H1 (cell line): ENCODE measurements at regions not wholly inside any gene's neighbourhood (a gene's known extent, or its start where the extent isn't known, plus 50 kb on each side); places are given as distances from the start of the nearest gene placed in this dataset.

Source experiments
- CTCF ChIA-PET: fragments of 300-600 bp; sonication (Branson Sonifier 250); formaldehyde crosslinking; loops from one replicate; lab custom pipeline; 2021; ENCODE audit not compliant: partially characterized antibody; lab: Charles Lee
- POLR2A ChIA-PET: fragments of 300-600 bp; sonication (Branson Sonifier 250); formaldehyde crosslinking; loops from one replicate; lab custom pipeline; 2021; ENCODE audit warnings: inconsistent platforms; ENCODE audit not compliant: partially characterized antibody; lab: Charles Lee
- DNase-seq, 2 experiments: peaks; one replicate each; pipeline versions ENCODE4 v3.0.0 to v3.0.0-alpha.2; 2010 to 2022; ENCODE audit warnings: low spot score in 2 of 2, low read depth in 1 of 2, mixed read lengths in 1 of 2
- FAIRE-seq: peaks from 2 replicates; lab custom pipeline; 2011; peaks lifted over from hg19 to GRCh38; lab: Jason Lieb, UNC
- H2AFZ ChIP-seq: 2 replicates; pipeline ENCODE4 v1.8.1; 2012; ENCODE audit warnings: low read length, inconsistent platforms
- H2AK5ac ChIP-seq: 2 replicates; pipeline ENCODE4 v1.6.1; 2013; ENCODE audit warnings: low read depth, low read length
- H2BK120ac ChIP-seq: replicated peaks from 2 replicates; pipeline ENCODE3; 2013; ENCODE audit warnings: low read depth, low read length, inconsistent platforms
- H2BK12ac ChIP-seq: 2 replicates; pipeline ENCODE4 v1.6.1; 2013; ENCODE audit warnings: low read depth, low read length
- H2BK15ac ChIP-seq: 2 replicates; pipeline ENCODE4 v1.6.1; 2013; ENCODE audit warnings: low read length
- H2BK20ac ChIP-seq: 2 replicates; pipeline ENCODE4 v1.6.1; 2013; ENCODE audit warnings: low read length
- H2BK5ac ChIP-seq: 2 replicates; pipeline ENCODE4 v1.6.1; 2013; ENCODE audit warnings: low read depth, low read length
- H3K14ac ChIP-seq: 2 replicates; pipeline ENCODE4 v1.6.1; 2013; ENCODE audit warnings: inconsistent platforms; ENCODE audit not compliant: insufficient read length
- H3K18ac ChIP-seq: 2 replicates; pipeline ENCODE4 v1.6.1; 2013; ENCODE audit warnings: low read length; ENCODE audit errors: extremely low read depth
- H3K23ac ChIP-seq: 2 replicates; pipeline ENCODE4 v1.6.1; 2013; ENCODE audit warnings: inconsistent platforms; ENCODE audit not compliant: insufficient read length
- H3K23me2 ChIP-seq: 2 replicates; pipeline ENCODE4 v1.6.1; 2013; ENCODE audit warnings: low read depth, low read length
- H3K27ac ChIP-seq: 2 replicates; pipeline ENCODE4 v1.6.1; 2011; ENCODE audit warnings: low read depth, low read length, inconsistent platforms
- H3K27me3 ChIP-seq, 4 experiments: replicated peaks in 1 of 4; 1 replicate in 1 of 4; 2 replicates in 3 of 4; pipeline versions ENCODE4 v1.6.1 to v1.8.1; 2011 to 2013; ENCODE audit warnings: low read length in 3 of 4, mild to moderate bottlenecking in 3 of 4, inconsistent platforms in 2 of 4, mixed read lengths in 2 of 4, moderate library complexity in 1 of 4; ENCODE audit not compliant: control insufficient read depth in 3 of 4, insufficient read depth in 3 of 4; ENCODE audit errors: extremely low read depth in 1 of 4
- H3K36me3 ChIP-seq, 4 experiments: 2 replicates each; pipeline versions ENCODE4 v1.6.1 to v1.8.1; 2011 to 2013; ENCODE audit warnings: mild to moderate bottlenecking in 4 of 4, low read length in 3 of 4, moderate library complexity in 2 of 4, control low read depth in 1 of 4, inconsistent platforms in 1 of 4; ENCODE audit not compliant: insufficient read depth in 4 of 4, control insufficient read depth in 2 of 4
- H3K4ac ChIP-seq: replicated peaks from 2 replicates; pipeline ENCODE3; 2013; ENCODE audit warnings: low read length, low read depth, mixed read lengths, inconsistent platforms; ENCODE audit not compliant: insufficient read length
- H3K4me1 ChIP-seq, 4 experiments: replicated peaks in 1 of 4; 1 replicate in 1 of 4; 2 replicates in 3 of 4; pipeline versions ENCODE4 v1.6.1 to v1.8.1; 2011 to 2013; ENCODE audit warnings: low read length in 3 of 4, inconsistent platforms in 2 of 4, mixed read lengths in 1 of 4; ENCODE audit not compliant: insufficient read depth in 4 of 4, control insufficient read depth in 3 of 4
- H3K4me2 ChIP-seq, 2 experiments: 2 replicates each; pipeline versions ENCODE4 v1.6.1 to v1.8.1; 2011 to 2013; ENCODE audit warnings: low read depth in 2 of 2, low read length in 2 of 2, control low read depth in 1 of 2, inconsistent platforms in 1 of 2, mild to moderate bottlenecking in 1 of 2; ENCODE audit not compliant: insufficient read depth in 1 of 2
- H3K4me3 ChIP-seq, 4 experiments: fragments of 200-600, 300-600 bp in 1 of 4; sonication (generic), shearing (Covaris generic), sonication (Bioruptor Twin) in 1 of 4; 2 replicates each; pipeline versions ENCODE4 v1.5.1 to v1.8.1; 2011 to 2016; ENCODE audit warnings: low read length in 4 of 4, low read depth in 3 of 4, control low read depth in 2 of 4, inconsistent platforms in 2 of 4, mild to moderate bottlenecking in 2 of 4, mixed read lengths in 1 of 4, moderate library complexity in 1 of 4; ENCODE audit not compliant: insufficient read depth in 2 of 4; ENCODE audit errors: extremely low read depth in 1 of 4
- H3K56ac ChIP-seq: replicated peaks from 2 replicates; pipeline ENCODE3; 2013; ENCODE audit warnings: low read depth, mild to moderate bottlenecking, mixed read lengths, low read length, inconsistent platforms; ENCODE audit not compliant: insufficient read length
- H3K79me1 ChIP-seq: 2 replicates; pipeline ENCODE4 v1.6.1; 2013; ENCODE audit warnings: low read depth, low read length, control low read depth
- H3K79me2 ChIP-seq, 2 experiments: 2 replicates each; pipeline versions ENCODE4 v1.6.1 to v1.8.1; 2012 to 2013; ENCODE audit warnings: low read length in 2 of 2, mild to moderate bottlenecking in 2 of 2, inconsistent platforms in 1 of 2; ENCODE audit not compliant: insufficient read depth in 2 of 2, control insufficient read depth in 1 of 2
- H3K9ac ChIP-seq, 4 experiments: replicated peaks in 1 of 4; 1 replicate in 1 of 4; 2 replicates in 3 of 4; pipeline versions ENCODE4 v1.6.1 to v1.8.1; 2011 to 2013; ENCODE audit warnings: low read depth in 3 of 4, low read length in 3 of 4, control low read depth in 2 of 4, mild to moderate bottlenecking in 2 of 4, moderate library complexity in 2 of 4, inconsistent platforms in 1 of 4; ENCODE audit errors: extremely low read depth in 1 of 4
- H3K9me3 ChIP-seq, 2 experiments: 2 replicates each; pipeline versions ENCODE4 v1.6.1 to v1.8.1; 2012 to 2013; ENCODE audit warnings: mild to moderate bottlenecking in 2 of 2, moderate library complexity in 2 of 2, control low read depth in 1 of 2, inconsistent platforms in 1 of 2, low read depth in 1 of 2, low read length in 1 of 2, mixed read lengths in 1 of 2; ENCODE audit not compliant: insufficient read depth in 2 of 2
- H4K20me1 ChIP-seq, 2 experiments: replicated peaks in 1 of 2; 2 replicates each; pipeline versions ENCODE3 to v1.8.1; 2011 to 2013; ENCODE audit warnings: inconsistent platforms in 2 of 2, low read length in 2 of 2, mild to moderate bottlenecking in 1 of 2; ENCODE audit not compliant: insufficient read depth in 2 of 2, control insufficient read depth in 1 of 2
- H4K5ac ChIP-seq: 2 replicates; pipeline ENCODE4 v1.6.1; 2013; ENCODE audit warnings: low read length, low read depth, mixed read lengths, inconsistent platforms; ENCODE audit not compliant: insufficient read length
- H4K8ac ChIP-seq: 2 replicates; pipeline ENCODE4 v1.8.0; 2013; ENCODE audit warnings: mild to moderate bottlenecking, moderate library complexity, low read length, inconsistent platforms; ENCODE audit not compliant: insufficient read depth; ENCODE audit errors: extremely low read depth
- H4K91ac ChIP-seq: replicated peaks from 2 replicates; pipeline ENCODE3; 2013; ENCODE audit warnings: low read length, mixed read lengths, inconsistent platforms; ENCODE audit not compliant: insufficient read length
- HDAC2 ChIP-seq, 2 experiments: fragments of 300-600 bp in 1 of 2; sonication (generic) in 1 of 2; IDR thresholded peaks; 2 replicates each; pipeline ENCODE4 v1.6.1; 2011 to 2012; ENCODE audit warnings: low read depth in 2 of 2, low read length in 2 of 2, mild to moderate bottlenecking in 2 of 2, moderate library complexity in 2 of 2, borderline replicate concordance in 1 of 2, inconsistent platforms in 1 of 2
- KDM1A ChIP-seq: fragments of 200-600, 300-600 bp; sonication (generic); IDR thresholded peaks from 2 replicates; pipeline ENCODE4 v1.7.1; 2016; ENCODE audit warnings: mild to moderate bottlenecking, low read length, borderline replicate concordance
- POLR2AphosphoS5 ChIP-seq: IDR thresholded peaks from 2 replicates; pipeline ENCODE4 v1.6.1; 2011; ENCODE audit warnings: low read depth, low read length
- POU5F1 ChIP-seq: IDR thresholded peaks from 2 replicates; pipeline ENCODE4 v1.6.1; 2011; ENCODE audit warnings: low read depth, mild to moderate bottlenecking, low read length, moderate library complexity
- RAD21 ChIP-seq, 2 experiments: IDR thresholded peaks in 1 of 2; conservative IDR thresholded peaks in 1 of 2; 2 replicates each; pipeline ENCODE4 v1.6.1; 2011; ENCODE audit warnings: low read depth in 2 of 2, low read length in 2 of 2, improper control_type of control experiment in 1 of 2, inconsistent platforms in 1 of 2, mild to moderate bottlenecking in 1 of 2, moderate library complexity in 1 of 2
- RNF2 ChIP-seq: fragments of 200-900, 300-1000 bp; sonication (generic); IDR thresholded peaks from 2 replicates; pipeline ENCODE4 v1.7.1; 2016; ENCODE audit warnings: borderline replicate concordance, low read depth, mild to moderate bottlenecking, antibody characterized with exemption, low read length; ENCODE audit not compliant: poor library complexity, severe bottlenecking; ENCODE audit errors: missing control alignments
- SUZ12 ChIP-seq: fragments of 200-600 bp; sonication (generic); IDR thresholded peaks from 2 replicates; pipeline ENCODE4 v1.6.1; 2012; ENCODE audit warnings: mild to moderate bottlenecking, inconsistent platforms, low read length, moderate library complexity, mixed read lengths
- WGBS, 2 experiments: shearing (Covaris generic) in 1 of 2; methylation state at CpG; one replicate each; pipeline versions ENCODE4 v1.1.6 to v1.1.7; 2013 to 2015; ENCODE audit warnings: low lambda C conversion rate in 2 of 2, mixed read lengths in 2 of 2, inconsistent platforms in 1 of 2, low coverage in 1 of 2, missing lambda C conversion rate in 1 of 2; ENCODE audit not compliant: insufficient replicate concordance in 2 of 2, insufficient coverage in 1 of 2, insufficient read length in 1 of 2; ENCODE audit errors: extremely low coverage in 1 of 2, missing lambda C conversion rate in 1 of 2; 5-methylcytosine and 5-hydroxymethylcytosine counted together

DNA sequence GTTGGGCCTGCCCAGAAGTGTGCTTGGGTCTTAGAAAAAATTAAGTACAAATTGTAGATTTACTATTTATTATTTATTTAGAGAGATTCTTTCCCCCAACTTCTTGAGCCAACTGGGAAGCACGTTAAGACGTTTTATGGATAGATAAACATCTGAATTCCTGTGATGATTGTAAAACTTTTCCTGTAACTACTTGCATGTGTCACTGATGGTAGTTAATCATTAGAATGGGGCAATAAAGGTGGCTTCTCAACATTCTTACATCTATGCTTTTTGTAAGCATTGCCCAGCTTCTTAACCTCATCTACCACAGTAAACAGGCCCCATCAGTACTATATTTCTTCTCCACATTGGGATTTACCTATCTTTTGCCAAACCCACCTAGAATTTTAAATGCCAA lies 559.8 kb downstream of the LMO4 start:
- H3K9ac ChIP-seq = no peak overlapping the region
- H3K79me1 ChIP-seq = no peaks in the 10 kb centered on the region
- H3K4me3 ChIP-seq = no peak overlapping the region
- H3K14ac ChIP-seq = no peak overlapping the region
- H4K20me1 ChIP-seq = no peaks in the 10 kb centered on the region
- H3K56ac ChIP-seq = no peak overlapping the region
- POLR2A ChIA-PET = no interaction called here
- no peak for FAIRE-seq
- H2BK5ac ChIP-seq = no peak overlapping the region
- H3K4me2 ChIP-seq = no peak overlapping the region
- H4K5ac ChIP-seq = no peak overlapping the region
- H3K4me1 ChIP-seq = no peaks in the 10 kb centered on the region
- no peak overlapping the region for H2AK5ac ChIP-seq
- no peaks in the 10 kb centered on the region for H3K9me3 ChIP-seq
- TF ChIP-seq KDM1A (no peak), SUZ12 (no peak), POU5F1 (no peak), HDAC2 (IDR thresholded peaks at IDR 0.05; ENCODE audit: borderline replicate concordance in 1 of 2, low read depth in 2 of 2, low read length in 2 of 2) (no peak), POLR2AphosphoS5 (no peak), RAD21 (IDR thresholded peaks at IDR 0.05 in 1 of 2, conservative IDR thresholded peaks at IDR 0.05 in 1 of 2; ENCODE audit: low read depth in 2 of 2, low read length in 2 of 2) (no peak), RNF2 (no peak)
- TF ChIP-seq, all 59 proteins: peak for 0
- Histone ChIP-seq H3K23ac (no peak overlapping the region), H3K79me2 (no peaks in the 10 kb centered on the region), H4K8ac (no peak overlapping the region), H2BK120ac (no peak overlapping the region), H4K91ac (no peak overlapping the region), H3K4ac (no peak overlapping the region), H3K27me3 (no peaks in the 10 kb centered on the region), H2AFZ (no peak overlapping the region), H3K23me2 (no peaks in the 10 kb centered on the region; the same call in 1 of the 2 replicates), H2BK20ac (no peak overlapping the region), H3K27ac (no peak overlapping the region), H3K18ac (no peak overlapping the region), H2BK15ac (no peak overlapping the region), H3K36me3 (no peaks in the 10 kb centered on the region), H2BK12ac (no peak overlapping the region)
- WGBS, 2 experiments = 95% methylated on average over 2 of the region's 2 CpGs; no CpG with 5 or more reads in 1 of the 2 experiments
- no peak for DNase-seq
- CTCF ChIA-PET = no interaction called here
